Neuronal stem cell (in vitro differentiated cells): ENCODE measurements at regions not wholly inside any gene's neighbourhood (a gene's known extent, or its start where the extent isn't known, plus 50 kb on each side); places are given as distances from the start of the nearest gene placed in this dataset.

Source experiments
- DNase-seq: peaks from one replicate; pipeline ENCODE4 v3.0.0-alpha.2; 2013; ENCODE audit warnings: low spot score
- H2AFZ ChIP-seq: one replicate; pipeline ENCODE4 v1.6.1; 2013; ENCODE audit warnings: mild to moderate bottlenecking, low read length, inconsistent platforms
- H2AK5ac ChIP-seq: 2 replicates; pipeline ENCODE4 v1.6.1; 2013; ENCODE audit warnings: low read depth, mild to moderate bottlenecking, inconsistent platforms, low read length, moderate library complexity, mixed read lengths
- H2BK120ac ChIP-seq: 2 replicates; pipeline ENCODE4 v1.6.1; 2013; ENCODE audit warnings: low read depth, mild to moderate bottlenecking, inconsistent platforms, low read length, moderate library complexity, mixed read lengths
- H2BK12ac ChIP-seq: one replicate; pipeline ENCODE4 v1.6.1; 2013; ENCODE audit warnings: low read length, inconsistent platforms
- H2BK15ac ChIP-seq: 2 replicates; pipeline ENCODE4 v1.6.1; 2013; ENCODE audit warnings: mild to moderate bottlenecking, low read length, inconsistent platforms, mixed read lengths
- H2BK5ac ChIP-seq: one replicate; pipeline ENCODE4 v1.6.1; 2013; ENCODE audit warnings: inconsistent platforms, mild to moderate bottlenecking, low read length, moderate library complexity
- H3K14ac ChIP-seq: one replicate; pipeline ENCODE4 v1.6.1; 2013; ENCODE audit warnings: low read length, inconsistent platforms
- H3K18ac ChIP-seq: 2 replicates; pipeline ENCODE4 v1.6.1; 2013; ENCODE audit warnings: low read length, inconsistent platforms
- H3K23ac ChIP-seq: 2 replicates; pipeline ENCODE4 v1.6.1; 2013; ENCODE audit warnings: low read depth, mild to moderate bottlenecking, mixed read lengths, low read length, inconsistent platforms; ENCODE audit not compliant: poor library complexity
- H3K27ac ChIP-seq: replicated peaks from 3 replicates; pipeline ENCODE4 v1.5.1; 2013; ENCODE audit warnings: low read length, inconsistent platforms
- H3K27me3 ChIP-seq, 3 experiments: 2 replicates each; pipeline ENCODE4 v1.6.1; 2013; ENCODE audit warnings: low read length in 3 of 3, mild to moderate bottlenecking in 2 of 3, inconsistent platforms in 1 of 3, low read depth in 1 of 3, mixed read lengths in 1 of 3, moderate library complexity in 1 of 3; ENCODE audit not compliant: control insufficient read depth in 3 of 3, insufficient read depth in 3 of 3
- H3K36me3 ChIP-seq, 2 donors: replicated peaks in 1 of 2; 2 replicates each; pipeline ENCODE4 v1.6.1; 2013; ENCODE audit warnings: low read length in 2 of 2; ENCODE audit not compliant: control insufficient read depth in 2 of 2, insufficient read depth in 2 of 2
- H3K4ac ChIP-seq: 2 replicates; pipeline ENCODE4 v1.6.1; 2013; ENCODE audit warnings: inconsistent platforms, mild to moderate bottlenecking, low read length, moderate library complexity
- H3K4me1 ChIP-seq, 2 donors: 1 replicate in 1 of 2; 2 replicates in 1 of 2; pipeline ENCODE4 v1.6.1; 2013; ENCODE audit warnings: low read length in 2 of 2, low read depth in 1 of 2; ENCODE audit not compliant: control insufficient read depth in 2 of 2, insufficient read depth in 1 of 2
- H3K4me2 ChIP-seq: one replicate; pipeline ENCODE4 v1.6.1; 2013; ENCODE audit warnings: mild to moderate bottlenecking, low read length, inconsistent platforms; ENCODE audit not compliant: insufficient read depth, poor library complexity, severe bottlenecking
- H3K4me3 ChIP-seq, 2 donors: 2 replicates each; pipeline ENCODE4 v1.5.1; 2013; ENCODE audit warnings: low read length in 2 of 2, mild to moderate bottlenecking in 2 of 2, inconsistent platforms in 1 of 2, moderate library complexity in 1 of 2
- H3K79me1 ChIP-seq: one replicate; pipeline ENCODE4 v1.6.1; 2013; ENCODE audit warnings: low read depth, mild to moderate bottlenecking, inconsistent platforms, low read length, moderate library complexity
- H3K9ac ChIP-seq: one replicate; pipeline ENCODE4 v1.6.1; 2013; ENCODE audit warnings: mild to moderate bottlenecking, low read depth, low read length, inconsistent platforms; ENCODE audit not compliant: poor library complexity
- H3K9me3 ChIP-seq, 2 donors: replicated peaks in 1 of 2; 2 replicates each; pipeline versions ENCODE3 to v1.6.1; 2013; ENCODE audit warnings: low read length in 2 of 2, mild to moderate bottlenecking in 2 of 2, inconsistent platforms in 1 of 2, low read depth in 1 of 2, mixed read lengths in 1 of 2, moderate library complexity in 1 of 2; ENCODE audit not compliant: control insufficient read depth in 2 of 2, insufficient read depth in 1 of 2
- H4K8ac ChIP-seq: one replicate; pipeline ENCODE4 v1.6.1; 2013; ENCODE audit warnings: low read depth, mild to moderate bottlenecking, inconsistent platforms, low read length, moderate library complexity
- H4K91ac ChIP-seq: one replicate; pipeline ENCODE4 v1.6.1; 2013; ENCODE audit warnings: low read length, low read depth, mild to moderate bottlenecking, inconsistent platforms; ENCODE audit not compliant: poor library complexity
- WGBS, 2 donors: extraction: QIAGEN DNeasy Blood & Tissue Kit; methylation state at CpG; one replicate each; pipeline ENCODE4 v1.1.7; 2013; ENCODE audit warnings: missing lambda C conversion rate in 2 of 2, mixed read lengths in 1 of 2; ENCODE audit not compliant: insufficient read length in 2 of 2, insufficient replicate concordance in 1 of 2; ENCODE audit errors: extremely low coverage in 2 of 2; 5-methylcytosine and 5-hydroxymethylcytosine counted together

DNA sequence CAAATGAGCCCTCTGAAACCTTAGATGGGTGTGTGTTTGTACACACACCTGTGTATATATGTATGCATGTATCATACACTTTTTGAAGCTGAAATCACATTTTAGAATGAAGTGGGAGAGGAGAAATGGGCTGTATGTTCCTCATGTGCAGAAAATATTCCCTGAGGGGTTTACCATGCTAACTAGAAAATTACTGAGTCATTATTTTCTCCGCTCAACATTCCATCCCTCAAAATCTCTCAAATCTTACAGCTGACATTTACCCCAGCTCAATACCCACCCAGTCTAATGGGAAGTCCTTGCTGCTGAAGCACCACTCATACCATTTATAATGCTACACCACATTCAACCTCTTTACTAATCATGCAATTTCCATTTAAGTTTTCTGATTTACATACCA is 138.6 kb downstream of the P2RY1 start:
- Histone ChIP-seq H3K4me2 (no peak overlapping the region), H3K9me3 (no peaks in the 10 kb centered on the region), H3K23ac (no peak overlapping the region), H3K4ac (no peak overlapping the region), H2BK15ac (no peak overlapping the region), H3K36me3 (no peaks in the 10 kb centered on the region), H2AK5ac (no peak overlapping the region), H3K79me1 (no peaks in the 10 kb centered on the region), H3K18ac (no peak overlapping the region), H3K4me1 (peaks cover 0 to under 1% of the 10 kb centered on the region in 2 donors), H2AFZ (no peak overlapping the region), H2BK120ac (no peak overlapping the region), H3K9ac (no peak overlapping the region), H3K14ac (no peak overlapping the region), H3K4me3 (no peak overlapping the region), H3K27ac (no peak overlapping the region), H2BK12ac (no peak overlapping the region), H2BK5ac (no peak overlapping the region), H3K27me3 (no peaks in the 10 kb centered on the region), H4K8ac (no peak overlapping the region), H4K91ac (no peak overlapping the region)
- no peak for DNase-seq
- WGBS, 2 donors, result no CpG with 5 or more reads among the region's 1 CpG

DNA sequence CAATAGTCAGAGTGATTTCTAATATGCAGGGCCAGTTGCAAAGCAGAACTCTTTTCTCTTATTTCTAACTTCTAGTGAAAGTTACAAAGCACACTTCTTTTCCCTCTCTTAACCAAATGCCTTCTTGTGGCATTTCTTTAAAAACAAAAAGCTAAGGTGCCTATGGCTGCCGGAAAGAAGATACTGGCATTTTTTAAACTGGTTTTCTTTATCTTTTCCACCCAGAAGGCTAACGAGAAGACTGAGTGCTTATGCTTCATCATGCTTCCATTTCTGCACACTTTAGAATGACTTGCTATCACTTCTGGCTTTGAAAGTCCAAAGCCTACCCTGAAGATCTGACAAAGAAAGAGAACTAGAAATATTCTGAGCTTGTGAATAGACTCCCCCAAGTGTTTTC is 141.3 kb downstream of the P2RY1 start:
- Histone ChIP-seq H2BK12ac (no peak overlapping the region), H3K36me3 (no peaks in the 10 kb centered on the region), H2AFZ (no peak overlapping the region), H3K9me3 (no peaks in the 10 kb centered on the region), H3K4me1 (no peaks in the 10 kb centered on the region), H3K14ac (no peak overlapping the region), H2AK5ac (no peak overlapping the region), H3K4me2 (no peak overlapping the region), H3K4ac (no peak overlapping the region), H3K79me1 (no peaks in the 10 kb centered on the region), H3K9ac (no peak overlapping the region), H3K18ac (no peak overlapping the region), H3K4me3 (no peak overlapping the region), H2BK15ac (no peak overlapping the region), H2BK5ac (no peak overlapping the region), H2BK120ac (no peak overlapping the region), H4K8ac (no peak overlapping the region), H3K27me3 (no peaks in the 10 kb centered on the region), H3K27ac (no peak overlapping the region), H4K91ac (no peak overlapping the region), H3K23ac (no peak overlapping the region)
- DNase-seq, result no peak
- no CpG with 5 or more reads among the region's 2 CpGs for WGBS, 2 donors

DNA sequence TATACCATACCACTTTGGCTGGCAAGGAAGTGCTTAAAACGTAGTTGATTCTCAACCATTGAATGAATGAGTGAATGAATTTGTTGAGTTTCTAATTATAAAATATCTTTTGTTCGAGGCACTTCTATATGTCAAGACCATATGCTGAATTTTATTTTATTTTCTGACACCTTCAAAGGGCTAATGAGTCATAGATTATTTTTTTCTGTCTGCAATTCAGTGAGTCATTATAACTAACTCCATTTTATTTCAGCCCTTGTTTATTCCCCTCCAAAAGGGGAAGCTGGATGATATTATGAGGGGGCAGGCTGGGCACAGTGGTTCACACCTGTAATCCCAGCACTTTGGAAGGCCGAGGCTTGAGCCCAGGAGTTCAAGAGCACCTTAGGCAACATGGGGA is 142.4 kb downstream of the P2RY1 start:
- Histone ChIP-seq H4K91ac (no peak overlapping the region), H3K27ac (no peak overlapping the region), H2AFZ (no peak overlapping the region), H3K23ac (no peak overlapping the region), H2BK5ac (no peak overlapping the region), H4K8ac (no peak overlapping the region), H3K9me3 (no peaks in the 10 kb centered on the region), H2BK12ac (no peak overlapping the region), H3K4ac (no peak overlapping the region), H3K14ac (no peak overlapping the region), H2BK15ac (no peak overlapping the region), H2BK120ac (no peak overlapping the region), H3K79me1 (no peaks in the 10 kb centered on the region), H3K4me1 (no peaks in the 10 kb centered on the region), H3K36me3 (no peaks in the 10 kb centered on the region), H3K4me2 (no peak overlapping the region), H2AK5ac (no peak overlapping the region), H3K27me3 (no peaks in the 10 kb centered on the region), H3K4me3 (no peak overlapping the region), H3K9ac (no peak overlapping the region), H3K18ac (no peak overlapping the region)
- DNase-seq, result no peak
- no CpG with 5 or more reads among the region's 3 CpGs for WGBS, 2 donors

DNA sequence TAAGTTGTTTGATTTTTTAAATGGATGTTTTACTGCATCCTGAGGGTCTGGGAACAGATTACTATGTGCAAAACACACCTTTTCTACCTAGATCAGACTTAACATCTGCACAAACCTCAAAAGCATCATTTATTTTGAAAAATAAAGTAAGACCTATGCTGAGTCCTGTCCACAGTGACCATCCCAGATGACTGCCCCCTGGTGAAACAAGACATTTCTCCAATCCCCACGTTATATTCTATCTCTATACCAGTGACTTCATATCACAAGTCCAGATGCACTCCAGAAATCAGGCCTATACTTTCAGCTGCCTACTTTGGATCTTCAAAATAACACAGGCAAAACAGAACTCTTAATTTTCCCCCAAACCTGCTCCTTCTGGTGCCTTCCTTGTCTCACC is 143.2 kb downstream of the P2RY1 start:
- Histone ChIP-seq H2AK5ac (no peak overlapping the region), H3K36me3 (no peaks in the 10 kb centered on the region), H3K9me3 (no peaks in the 10 kb centered on the region), H3K4ac (no peak overlapping the region), H3K79me1 (no peaks in the 10 kb centered on the region), H2BK5ac (no peak overlapping the region), H4K8ac (no peak overlapping the region), H3K14ac (no peak overlapping the region), H3K18ac (no peak overlapping the region), H2BK12ac (no peak overlapping the region), H3K9ac (no peak overlapping the region), H2BK15ac (no peak overlapping the region), H3K4me3 (no peak overlapping the region), H2AFZ (no peak overlapping the region), H3K23ac (no peak overlapping the region), H2BK120ac (no peak overlapping the region), H3K27ac (no peak overlapping the region), H3K4me2 (no peak overlapping the region), H3K4me1 (no peaks in the 10 kb centered on the region), H3K27me3 (no peaks in the 10 kb centered on the region), H4K91ac (no peak overlapping the region)
- DNase-seq, result no peak
- WGBS, 2 donors, result no CpG with 5 or more reads among the region's 1 CpG
